T-helper 2 cell (primary cell): ENCODE measurements at regions not wholly inside any gene's neighbourhood (a gene's known extent, or its start where the extent isn't known, plus 50 kb on each side); places are given as distances from the start of the nearest gene placed in this dataset.
A peak's percentile ranks its signal among the peaks of the same experiment; 100 is the strongest.

Experiments used
- DNase-seq, 5 experiments: peaks; one replicate each; pipeline versions ENCODE4 v3.0.0 to v3.0.0-alpha.2; 2012 to 2022

GRCh38 chr4:100130964-100131363, 59.3 kb downstream of the DDIT4L start:
- no peak for DNase-seq

GRCh38 chr4:100130491-100130890, 59.8 kb downstream of the DDIT4L start:
- no peak for DNase-seq

- DNase-seq = no peak
Measured at GRCh38 chr4:100129774-100130173, 60.5 kb downstream of the DDIT4L start.

DNA sequence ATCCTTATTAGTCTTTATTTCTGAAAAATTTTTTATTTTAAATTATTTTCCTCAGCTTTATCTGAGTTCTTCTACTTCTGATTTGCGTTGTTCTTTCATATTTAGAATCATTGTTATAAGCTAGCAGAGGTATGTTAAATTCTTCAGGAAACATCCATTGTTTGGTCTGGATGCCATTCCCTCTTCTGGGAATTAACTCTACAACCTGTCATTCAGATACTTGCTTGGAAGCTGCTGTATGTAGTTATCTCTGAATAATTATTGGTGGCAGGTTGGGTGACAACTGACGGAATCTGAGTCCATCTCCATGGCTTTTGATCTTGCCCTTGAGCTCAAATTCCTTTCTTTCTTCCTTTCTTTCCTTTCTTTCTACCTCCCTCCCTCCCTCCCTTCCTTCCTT, 61.9 kb downstream of the DDIT4L start:
- no peak for DNase-seq

DNA sequence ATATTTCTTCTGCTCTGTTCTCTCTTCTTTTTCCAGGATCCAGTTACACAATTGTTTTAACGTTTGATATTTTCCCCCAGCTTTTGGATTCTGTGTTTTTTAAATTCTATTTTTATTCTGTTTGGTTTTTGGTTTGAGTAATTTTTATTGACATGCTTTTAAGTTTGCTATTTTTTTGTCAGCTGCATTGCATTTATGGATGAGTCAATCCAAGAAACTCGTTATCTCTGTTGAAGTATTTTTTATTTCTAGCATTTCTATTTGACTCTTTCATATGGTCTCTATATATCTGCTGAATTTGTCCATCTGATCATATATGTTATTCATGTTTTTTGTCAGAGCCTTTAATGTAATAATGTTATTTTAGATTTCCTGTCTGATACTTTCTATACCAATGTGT, 65.6 kb downstream of the DDIT4L start:
- no peak for DNase-seq

- DNase-seq = no peak
Measured at GRCh38 chr4:100118181-100118580, 72.1 kb downstream of the DDIT4L start.

DNA sequence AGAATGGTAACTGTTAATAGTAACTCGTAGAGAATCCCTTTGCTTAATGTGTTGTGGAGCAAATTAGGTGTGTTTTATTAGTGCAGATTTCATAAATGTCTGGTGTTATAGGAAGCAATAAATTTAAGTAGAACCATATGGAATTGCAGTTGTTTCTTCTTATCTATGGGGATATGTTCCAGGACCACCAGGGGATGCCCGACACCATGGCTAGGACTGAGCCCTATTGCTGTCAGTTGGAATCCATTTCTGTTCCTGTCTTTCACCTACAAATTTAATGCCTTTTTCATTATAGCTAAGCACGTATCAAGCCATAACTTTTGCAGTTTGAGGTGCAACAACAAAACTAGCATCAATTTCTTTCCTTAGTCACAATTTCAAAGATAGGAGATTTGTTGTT, 72.5 kb downstream of the DDIT4L start:
- DNase-seq = no peak

GRCh38 chr4:100114909-100115308, 75.4 kb downstream of the DDIT4L start:
- no peak for DNase-seq

GRCh38 chr4:100113732-100114131, 76.5 kb downstream of the DDIT4L start:
- DNase-seq = no peak

DNA sequence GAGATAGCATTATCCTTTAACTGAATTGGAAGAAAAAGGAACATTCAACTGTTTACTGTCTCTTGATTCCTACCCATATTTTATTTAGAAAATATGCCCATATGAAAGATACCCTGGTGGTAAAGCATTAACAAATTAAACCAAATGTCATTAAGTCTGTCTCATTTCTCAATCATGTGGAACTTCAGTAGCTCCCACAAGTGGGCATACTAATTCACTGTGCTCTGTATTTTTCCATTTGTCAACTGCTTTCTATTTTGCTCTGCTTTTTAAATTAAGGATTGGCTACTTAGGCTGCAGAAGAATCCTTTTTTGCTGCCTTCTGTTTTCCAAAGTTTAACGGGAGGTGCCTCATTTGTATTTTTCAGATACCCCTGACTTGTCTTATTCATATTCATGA, 77.2 kb downstream of the DDIT4L start:
- DNase-seq = no peak

GRCh38 chr4:100109921-100110320, 80.3 kb downstream of the DDIT4L start:
- DNase-seq = no peak

DNA sequence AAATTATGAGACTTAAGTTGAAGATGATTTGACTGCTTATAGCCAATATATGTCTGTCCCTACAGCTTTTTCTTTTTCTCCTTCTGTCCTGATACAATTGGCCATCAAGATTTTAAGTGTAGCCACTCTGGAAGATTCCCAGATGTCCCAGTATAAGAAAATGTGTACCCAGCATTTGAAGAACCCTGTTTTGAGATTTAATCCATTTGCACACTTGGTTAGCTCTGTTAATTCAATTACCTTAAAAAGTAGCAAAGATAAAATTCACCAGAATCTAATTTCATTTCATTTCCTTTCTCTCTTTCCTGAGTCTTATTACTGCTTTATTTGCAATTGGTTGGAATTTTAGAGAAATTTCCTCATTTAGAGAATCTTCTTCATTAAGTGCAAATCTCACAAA, 81.4 kb downstream of the DDIT4L start:
- DNase-seq = no peak

- peak in 2 of 5 experiments; percentile 43 to 96 for DNase-seq
Measured at GRCh38 chr4:100106982-100107381, 83.3 kb downstream of the DDIT4L start.

GRCh38 chr4:100103671-100104070, 86.6 kb downstream of the DDIT4L start:
- no peak for DNase-seq

DNA sequence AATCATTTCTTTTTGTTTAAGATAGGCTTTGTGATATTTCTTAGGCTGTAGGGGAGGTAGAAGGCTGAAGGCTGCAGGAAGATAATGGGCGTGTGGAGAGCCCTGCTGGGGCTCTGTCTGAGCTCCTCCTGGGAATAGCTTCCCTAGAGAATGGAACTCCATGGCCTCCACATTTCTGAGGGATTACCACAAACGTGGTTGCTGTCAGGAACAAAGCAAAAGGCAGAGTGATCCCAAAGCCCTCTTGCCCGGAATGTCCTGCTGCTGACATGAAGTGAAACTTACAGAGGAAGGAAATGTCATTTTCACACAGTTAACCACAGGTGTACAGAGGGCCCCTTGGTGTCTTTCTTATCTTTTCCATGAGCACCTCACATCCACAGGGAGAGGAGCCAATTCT, 89.3 kb downstream of the DDIT4L start:
- DNase-seq = peak in 1 of 5 experiments; percentile 63

DNA sequence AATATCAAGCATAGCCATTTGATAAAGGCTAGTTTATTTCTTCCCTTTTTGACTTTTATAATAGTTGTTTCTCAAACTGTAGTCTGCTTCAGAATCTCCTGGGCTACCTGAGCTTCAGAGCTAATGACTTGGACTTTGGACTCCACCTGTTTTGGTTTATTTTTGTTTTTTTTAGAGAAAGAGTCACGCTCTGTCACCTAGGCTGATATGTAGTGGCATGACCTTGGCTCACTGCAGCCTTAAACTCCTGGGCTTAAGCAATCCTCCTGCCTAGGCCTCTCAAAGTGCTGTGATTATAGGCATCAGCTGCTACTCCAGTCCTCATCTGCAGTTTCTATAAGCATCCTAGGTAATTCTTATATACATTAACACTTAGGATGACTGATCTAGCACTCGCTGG, 90.5 kb downstream of the DDIT4L start:
- DNase-seq = no peak

DNA sequence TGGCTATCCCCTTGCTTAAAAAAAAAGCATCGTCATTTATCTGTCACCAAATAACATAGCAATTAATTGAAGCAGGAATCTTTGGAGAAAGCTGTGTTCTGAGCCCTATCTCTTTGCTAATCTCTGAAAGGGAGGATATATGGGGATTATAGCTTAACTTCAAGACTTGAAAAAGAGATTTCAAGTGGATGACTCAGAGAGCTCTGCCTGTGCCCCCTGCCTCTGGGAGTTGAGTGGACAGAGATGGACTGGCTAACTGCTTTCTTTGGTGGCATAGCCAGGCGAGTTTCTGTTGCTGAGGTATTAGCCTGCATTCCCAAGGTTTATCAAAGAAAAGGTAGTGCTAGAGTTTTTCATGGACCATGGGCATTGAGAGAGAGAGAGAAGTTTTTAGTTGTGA, 91.6 kb downstream of the DDIT4L start:
- DNase-seq = no peak

DNA sequence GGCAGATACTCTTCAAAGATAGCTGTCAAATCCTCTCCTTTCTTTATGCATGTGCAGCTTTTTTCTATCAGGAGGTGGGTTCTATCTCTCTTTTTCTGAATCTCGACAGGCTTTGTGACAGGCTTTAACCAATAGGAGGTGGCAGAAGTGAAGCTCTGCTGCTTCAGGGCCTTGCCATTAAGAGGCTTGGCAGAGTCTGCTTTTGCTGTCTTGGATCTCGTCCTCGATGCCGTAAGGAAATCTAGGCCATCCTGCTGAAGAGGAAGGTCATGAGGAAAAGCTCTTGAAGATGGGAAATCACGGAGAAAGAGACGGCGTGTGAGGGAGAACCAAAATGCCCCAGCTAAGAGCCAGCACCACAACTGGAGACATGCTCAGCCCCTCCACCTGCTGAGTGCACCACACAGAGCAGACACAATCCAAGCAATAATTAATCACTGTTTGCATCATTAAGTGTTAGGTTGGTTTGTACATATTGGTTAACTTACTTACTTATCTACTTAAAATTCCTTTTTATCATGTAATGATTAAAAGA, 92.2 kb downstream of the DDIT4L start:
- DNase-seq = no peak

DNA sequence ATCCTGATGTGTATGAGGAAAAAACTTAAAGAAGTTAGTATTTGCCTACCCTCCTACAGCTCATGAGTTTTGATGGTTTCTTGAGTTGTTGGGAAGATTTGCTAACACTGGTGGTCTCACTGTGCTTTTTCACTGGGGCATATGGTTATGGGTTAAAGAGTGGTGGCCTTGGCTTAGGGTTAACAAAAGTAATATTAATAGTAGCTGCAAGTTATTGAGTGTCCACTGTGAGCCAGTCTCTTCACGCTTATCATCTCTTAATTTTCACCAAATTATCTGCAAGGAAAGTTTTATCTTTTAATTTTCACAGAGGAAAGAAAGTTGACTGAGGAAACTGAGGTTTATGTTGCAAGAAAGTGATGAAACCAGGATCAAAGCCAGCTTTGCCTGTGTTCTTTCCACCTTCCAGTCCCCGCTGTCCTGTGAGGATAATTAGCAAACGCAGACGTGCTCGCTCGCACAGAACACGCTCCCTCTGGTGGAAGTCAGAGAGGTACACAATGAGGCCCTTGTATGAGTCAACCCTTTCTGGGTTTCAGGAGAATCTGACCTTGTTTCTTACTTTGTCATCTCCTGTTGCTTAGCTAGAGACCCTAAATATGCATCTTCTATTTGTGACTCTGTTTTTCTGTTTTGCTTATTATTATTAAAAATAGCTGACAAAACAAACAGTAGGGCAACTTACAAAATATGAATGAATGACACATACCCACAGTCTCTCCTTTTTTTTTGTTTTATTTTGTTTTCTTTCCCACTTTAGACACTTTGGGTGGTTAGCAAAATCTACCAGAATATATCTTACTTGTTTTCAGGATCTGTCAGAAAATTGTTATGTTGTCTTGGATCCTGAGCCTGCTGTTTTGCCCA, 94.3 kb downstream of the DDIT4L start:
- DNase-seq = peak in 3 of 5 experiments; percentile 5 to 88 (median 13)

- DNase-seq = peak; percentile 46 to 98 (median 79)
Measured at GRCh38 chr4:100093091-100093866, 97.0 kb downstream of the DDIT4L start.

DNA sequence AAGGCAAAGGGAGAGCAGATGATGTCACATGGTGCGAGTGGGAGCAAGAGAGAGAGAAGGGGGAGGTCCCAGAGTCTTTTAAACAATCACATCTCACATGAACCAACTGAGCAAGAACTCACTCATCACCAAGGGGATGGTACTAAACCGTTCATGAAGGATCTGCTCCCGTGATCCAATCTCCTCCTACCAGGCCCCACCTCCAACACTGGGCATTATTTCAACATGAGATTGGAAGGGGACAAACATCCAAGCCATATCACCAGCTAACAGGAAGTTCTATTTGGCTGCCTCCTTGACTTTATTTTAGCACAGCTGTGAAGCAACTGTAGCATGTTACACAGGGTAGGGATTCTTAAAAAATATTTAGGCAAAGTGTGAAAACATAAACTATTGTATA, 102.5 kb downstream of the DDIT4L start:
- DNase-seq = no peak

GRCh38 chr4:100086766-100087431, 103.4 kb downstream of the DDIT4L start:
- DNase-seq = no peak

DNA sequence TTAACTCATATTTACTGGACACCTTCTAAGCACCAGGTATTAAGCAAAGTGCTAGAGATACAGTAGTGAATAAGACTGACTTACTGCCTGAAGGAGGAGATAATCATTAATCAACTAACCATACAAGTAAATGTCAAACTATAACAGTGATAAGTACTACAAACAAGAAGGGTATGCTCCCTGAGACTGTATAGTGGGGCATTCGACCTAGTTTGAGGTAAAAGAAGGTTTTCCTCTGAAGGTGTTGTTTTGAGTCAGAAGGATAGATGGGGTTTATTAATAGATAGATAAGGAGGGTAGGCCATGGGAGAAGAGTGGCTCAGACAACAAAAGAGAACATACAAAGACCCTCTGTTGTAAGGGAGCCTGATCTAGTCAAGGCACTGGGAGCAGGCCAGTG, 105.4 kb downstream of the DDIT4L start:
- peak in 1 of 5 experiments; percentile 28 for DNase-seq
